CD4-positive, CD25-positive, alpha-beta regulatory T cell (primary cell): ENCODE measurements at regions not wholly inside any gene's neighbourhood (a gene's known extent, or its start where the extent isn't known, plus 50 kb on each side); places are given as distances from the start of the nearest gene placed in this dataset.
"Not testable (repeated sequence)": the region's sequence is repeated elsewhere in the genome, so short reads cannot be mapped to it uniquely, and the experiment has no call there.

ENCODE experiments used
- ATAC-seq, 2 donors: fragments of 150-1000 bp; cut with Tn5 transposase; one replicate each; pipeline ENCODE4 v1.10.0; 2021; ENCODE audit warnings: low read depth in 2 of 2, moderate number of reproducible peaks in 2 of 2, moderate library complexity in 1 of 2
- DNase-seq, 3 donors: peaks; one replicate each; pipeline versions ENCODE4 v3.0.0 to v3.0.0-alpha.2; 2012 to 2022; ENCODE audit warnings: mixed read lengths in 1 of 3
- H3K27ac ChIP-seq: one replicate; pipeline ENCODE4 v1.7.0; 2013; ENCODE audit warnings: mild to moderate bottlenecking, low read length; ENCODE audit not compliant: insufficient read depth, poor library complexity, severe bottlenecking
- H3K27me3 ChIP-seq: one replicate; pipeline ENCODE4 v1.7.0; 2013; ENCODE audit warnings: low read length; ENCODE audit not compliant: control insufficient read depth, insufficient read depth
- H3K36me3 ChIP-seq: one replicate; pipeline ENCODE4 v1.7.0; 2013; ENCODE audit warnings: mild to moderate bottlenecking, low read length, moderate library complexity; ENCODE audit not compliant: control insufficient read depth, insufficient read depth
- H3K4me1 ChIP-seq: 2 replicates; pipeline ENCODE4 v1.7.0; 2013; ENCODE audit warnings: mild to moderate bottlenecking, low read length; ENCODE audit not compliant: insufficient read depth, control insufficient read depth, poor library complexity, severe bottlenecking
- H3K4me3 ChIP-seq: one replicate; pipeline ENCODE4 v1.7.0; 2013; ENCODE audit warnings: low read depth, mild to moderate bottlenecking, low read length, moderate library complexity
- H3K9me3 ChIP-seq, 2 experiments: 1 replicate in 1 of 2; 2 replicates in 1 of 2; pipeline ENCODE4 v1.7.0; 2013; ENCODE audit warnings: low read length in 2 of 2, mild to moderate bottlenecking in 1 of 2, moderate library complexity in 1 of 2; ENCODE audit not compliant: control insufficient read depth in 2 of 2
- H3K27ac Mint-ChIP-seq, 3 donors: one replicate each; pipeline ENCODE4 v1.8.0; 2020 to 2022; ENCODE audit warnings: mild to moderate bottlenecking in 3 of 3, mixed read lengths in 3 of 3, moderate library complexity in 2 of 3
- H3K27me3 Mint-ChIP-seq: one replicate; pipeline ENCODE4 v1.8.0; 2022; ENCODE audit warnings: mild to moderate bottlenecking, mixed read lengths
- H3K36me3 Mint-ChIP-seq: one replicate; pipeline ENCODE4 v1.8.0; 2020; ENCODE audit warnings: mixed read lengths
- H3K4me1 Mint-ChIP-seq, 4 donors: one replicate each; pipeline ENCODE4 v1.8.0; 2020 to 2022; ENCODE audit warnings: mixed read lengths in 4 of 4, mild to moderate bottlenecking in 1 of 4
- H3K4me3 Mint-ChIP-seq, 4 donors: one replicate each; pipeline ENCODE4 v1.8.0; 2020 to 2022; ENCODE audit warnings: mild to moderate bottlenecking in 4 of 4, mixed read lengths in 4 of 4, moderate library complexity in 3 of 4
- H3K9me3 Mint-ChIP-seq, 7 donors: one replicate each; pipeline ENCODE4 v1.8.0; 2020 to 2022; ENCODE audit warnings: mixed read lengths in 7 of 7, mild to moderate bottlenecking in 3 of 7, moderate library complexity in 2 of 7

- H3K4me3 Mint-ChIP-seq, result no peak overlapping the region
- H3K27me3 Mint-ChIP-seq, result peaks cover 24% of the 10 kb centered on the region
- ATAC-seq (no peak), DNase-seq (no peak)
- Histone ChIP-seq H3K36me3 (no peaks in the 10 kb centered on the region), H3K27me3 (peaks cover 3% of the 10 kb centered on the region), H3K4me1 (no peaks in the 10 kb centered on the region), H3K9me3 (peaks cover 5 to 8% of the 10 kb centered on the region in 2 experiments), H3K4me3 (no peak overlapping the region), H3K27ac (no peak overlapping the region)
- no peaks in the 10 kb centered on the region for H3K4me1 Mint-ChIP-seq
- no peaks in the 10 kb centered on the region for H3K36me3 Mint-ChIP-seq
- peaks cover 0 to 12% (median 5%) of the 10 kb centered on the region in 7 donors for H3K9me3 Mint-ChIP-seq
- H3K27ac Mint-ChIP-seq, result no peak overlapping the region
Measured at GRCh38 chr1:38656726-38657125, 202.8 kb downstream of the RRAGC start.

- Mint-ChIP-seq H3K4me3 (no peak overlapping the region), H3K4me1 (no peaks in the 10 kb centered on the region), H3K27ac (no peak overlapping the region), H3K9me3 (peaks cover 0 to 4% (median 0%) of the 10 kb centered on the region in 7 donors), H3K27me3 (peaks cover 23% of the 10 kb centered on the region), H3K36me3 (no peaks in the 10 kb centered on the region)
- Histone ChIP-seq H3K4me3 (no peak overlapping the region), H3K4me1 (no peaks in the 10 kb centered on the region), H3K9me3 (no peaks in the 10 kb centered on the region), H3K27ac (no peak overlapping the region), H3K36me3 (no peaks in the 10 kb centered on the region), H3K27me3 (peaks cover 3% of the 10 kb centered on the region)
- no peak for ATAC-seq
- no peak for DNase-seq
Measured at GRCh38 chr1:38652217-38652616, 207.4 kb downstream of the RRAGC start.

- H3K4me1 Mint-ChIP-seq, result no peaks in the 10 kb centered on the region
- peaks cover 23% of the 10 kb centered on the region for H3K27me3 Mint-ChIP-seq
- no peaks in the 10 kb centered on the region for H3K36me3 Mint-ChIP-seq
- Histone ChIP-seq H3K27me3 (peaks cover 3% of the 10 kb centered on the region), H3K9me3 (no peaks in the 10 kb centered on the region), H3K4me3 (no peak overlapping the region), H3K27ac (no peak overlapping the region), H3K36me3 (no peaks in the 10 kb centered on the region), H3K4me1 (no peaks in the 10 kb centered on the region)
- H3K27ac Mint-ChIP-seq, result no peak overlapping the region
- H3K9me3 Mint-ChIP-seq, result peaks cover 0 to 4% (median 0%) of the 10 kb centered on the region in 7 donors
- no peak for ATAC-seq
- DNase-seq, result no peak
- H3K4me3 Mint-ChIP-seq, result no peak overlapping the region
Measured at GRCh38 chr1:38651669-38652068, 207.9 kb downstream of the RRAGC start.

- H3K27ac ChIP-seq, result no peak overlapping the region
- H3K36me3 ChIP-seq, result no peaks in the 10 kb centered on the region
- ATAC-seq (no peak), DNase-seq (no peak)
- Mint-ChIP-seq H3K36me3 (no peaks in the 10 kb centered on the region), H3K4me3 (no peak overlapping the region), H3K9me3 (peaks cover 0 to 6% (median under 1%) of the 10 kb centered on the region in 7 donors), H3K27me3 (peaks cover 14% of the 10 kb centered on the region), H3K27ac (no peak overlapping the region), H3K4me1 (no peaks in the 10 kb centered on the region)
- no peaks in the 10 kb centered on the region for H3K4me1 ChIP-seq
- H3K4me3 ChIP-seq, result no peak overlapping the region
- peaks cover 3% of the 10 kb centered on the region for H3K27me3 ChIP-seq
- no peaks in the 10 kb centered on the region for H3K9me3 ChIP-seq
Measured at GRCh38 chr1:38648417-38648816, 211.2 kb downstream of the RRAGC start.

GRCh38 chr1:38647341-38647740, 212.2 kb downstream of the RRAGC start:
- H3K4me1 Mint-ChIP-seq, H3K9me3 Mint-ChIP-seq, ATAC-seq, H3K36me3 Mint-ChIP-seq, H3K27me3 ChIP-seq, DNase-seq, H3K27ac Mint-ChIP-seq, H3K9me3 ChIP-seq, H3K27me3 Mint-ChIP-seq, H3K36me3 ChIP-seq, H3K4me3 ChIP-seq, H3K4me1 ChIP-seq, H3K4me3 Mint-ChIP-seq, H3K27ac ChIP-seq: not testable (repeated sequence)

- Histone ChIP-seq H3K9me3 (no peaks in the 10 kb centered on the region), H3K27ac (no peak overlapping the region), H3K36me3 (no peaks in the 10 kb centered on the region), H3K4me1 (no peaks in the 10 kb centered on the region), H3K4me3 (no peak overlapping the region), H3K27me3 (no peaks in the 10 kb centered on the region)
- Mint-ChIP-seq H3K36me3 (no peaks in the 10 kb centered on the region), H3K27me3 (peaks cover 13% of the 10 kb centered on the region), H3K27ac (peak overlapping the region in 2 of 3 donors; percentile 11 to 52), H3K9me3 (peaks cover 0 to 10% (median 4%) of the 10 kb centered on the region in 7 donors), H3K4me1 (no peaks in the 10 kb centered on the region), H3K4me3 (no peak overlapping the region)
- DNase-seq (no peak), ATAC-seq (no peak)
Measured at GRCh38 chr1:38644092-38644491, 215.5 kb downstream of the RRAGC start.

- Mint-ChIP-seq H3K27ac (no peak overlapping the region), H3K4me3 (no peak overlapping the region), H3K36me3 (no peaks in the 10 kb centered on the region), H3K4me1 (no peaks in the 10 kb centered on the region), H3K9me3 (peaks cover 0 to 11% (median 3%) of the 10 kb centered on the region in 7 donors), H3K27me3 (peaks cover 26% of the 10 kb centered on the region)
- ATAC-seq (no peak), DNase-seq (no peak)
- Histone ChIP-seq H3K36me3 (no peaks in the 10 kb centered on the region), H3K27ac (no peak overlapping the region), H3K9me3 (no peaks in the 10 kb centered on the region), H3K4me3 (no peak overlapping the region), H3K4me1 (no peaks in the 10 kb centered on the region), H3K27me3 (peaks cover 6% of the 10 kb centered on the region)
Measured at GRCh38 chr1:38641661-38642060, 217.9 kb downstream of the RRAGC start.

GRCh38 chr1:38640371-38640770, 219.2 kb downstream of the RRAGC start:
- Mint-ChIP-seq H3K4me1 (no peaks in the 10 kb centered on the region), H3K4me3 (no peak overlapping the region), H3K9me3 (peaks cover 0 to 11% (median 3%) of the 10 kb centered on the region in 7 donors), H3K36me3 (no peaks in the 10 kb centered on the region), H3K27me3 (peaks cover 28% of the 10 kb centered on the region), H3K27ac (no peak overlapping the region)
- DNase-seq, result no peak
- Histone ChIP-seq H3K4me1 (no peaks in the 10 kb centered on the region), H3K36me3 (no peaks in the 10 kb centered on the region), H3K27me3 (peaks cover 12% of the 10 kb centered on the region), H3K27ac (no peak overlapping the region), H3K9me3 (peaks cover 0 to 4% of the 10 kb centered on the region in 2 experiments), H3K4me3 (no peak overlapping the region)
- ATAC-seq, result no peak
